GM19240 (cell line): ENCODE measurements at regions not wholly inside any gene's neighbourhood (a gene's known extent, or its start where the extent isn't known, plus 50 kb on each side); places are given as distances from the start of the nearest gene placed in this dataset.

Source experiments
- DNase-seq: peaks from one replicate; pipeline ENCODE4 v3.0.0; 2011; ENCODE audit warnings: low spot score; ENCODE audit not compliant: insufficient read length

GRCh38 chr4:126298271-126298670 lies 983.5 kb downstream of the FAT4 start:
- DNase-seq: no peak

- no peak for DNase-seq
Observed at GRCh38 chr4:126306152-126306869, 991.6 kb downstream of the FAT4 start.

- DNase-seq: no peak
Observed at GRCh38 chr4:126318376-126318775, 1003.6 kb downstream of the FAT4 start.

GRCh38 chr4:126328914-126329313 lies 1014.2 kb downstream of the FAT4 start:
- no peak for DNase-seq

GRCh38 chr4:126338548-126338947 lies 1023.8 kb downstream of the FAT4 start:
- no peak for DNase-seq

- no peak for DNase-seq
Observed at GRCh38 chr4:126341927-126342326, 1027.2 kb downstream of the FAT4 start.

- no peak for DNase-seq
Observed at GRCh38 chr4:126344472-126344871, 1029.7 kb downstream of the FAT4 start.

- DNase-seq: no peak
Observed at GRCh38 chr4:126346654-126347053, 1031.9 kb downstream of the FAT4 start.

- DNase-seq: no peak
Observed at GRCh38 chr4:126354784-126355183, 1040.0 kb downstream of the FAT4 start.

GRCh38 chr4:126358041-126358440 lies 1043.3 kb downstream of the FAT4 start:
- DNase-seq: no peak

- no peak for DNase-seq
Observed at GRCh38 chr4:126361287-126361686, 1046.5 kb downstream of the FAT4 start.

- DNase-seq: no peak
Observed at GRCh38 chr4:126364311-126364911, 1049.7 kb downstream of the FAT4 start.

GRCh38 chr4:126369076-126369475 lies 1054.3 kb downstream of the FAT4 start:
- DNase-seq: no peak

- no peak for DNase-seq
Observed at GRCh38 chr4:126372634-126373033, 1057.9 kb downstream of the FAT4 start.

GRCh38 chr4:126375462-126376054 lies 1060.8 kb downstream of the FAT4 start:
- no peak for DNase-seq

- DNase-seq: no peak
Observed at GRCh38 chr4:126385954-126386353, 1071.2 kb downstream of the FAT4 start.

GRCh38 chr4:126386512-126386911 lies 1071.8 kb downstream of the FAT4 start:
- DNase-seq: no peak

- DNase-seq: no peak
Observed at GRCh38 chr4:126395664-126396063, 1080.9 kb downstream of the FAT4 start.

GRCh38 chr4:126396121-126396520 lies 1081.4 kb downstream of the FAT4 start:
- no peak for DNase-seq

- no peak for DNase-seq
Observed at GRCh38 chr4:126396703-126397102, 1081.9 kb downstream of the FAT4 start.

GRCh38 chr4:126404549-126404948 lies 1089.8 kb downstream of the FAT4 start:
- no peak for DNase-seq

GRCh38 chr4:126405369-126405982 lies 1090.7 kb downstream of the FAT4 start:
- no peak for DNase-seq
